Astrocyte of the cerebellum (primary cell): ENCODE measurements at regions not wholly inside any gene's neighbourhood (a gene's known extent, or its start where the extent isn't known, plus 50 kb on each side); places are given as distances from the start of the nearest gene placed in this dataset.

Source experiments
- DNase-seq: peaks from one replicate; pipeline ENCODE4 v3.0.0-alpha.2; 2011; ENCODE audit warnings: low read depth
- H3K4me3 ChIP-seq: 2 replicates; pipeline ENCODE4 v1.5.1; 2011; ENCODE audit warnings: mild to moderate bottlenecking, low read depth, low read length, moderate library complexity
- in situ Hi-C: cut with HindIII; loops from 2 replicates; pipeline ENCODE4 v1.10.0; 2017; ENCODE audit warnings: low sequenced_read_pairs
- TF ChIP-seq, protein P1 (sequence below): IDR thresholded peaks from 2 replicates; pipeline ENCODE4 v1.5.1; 2012; ENCODE audit warnings: low read length, low read depth, moderate library complexity, mild to moderate bottlenecking; ENCODE audit errors: missing control alignments

DNA sequence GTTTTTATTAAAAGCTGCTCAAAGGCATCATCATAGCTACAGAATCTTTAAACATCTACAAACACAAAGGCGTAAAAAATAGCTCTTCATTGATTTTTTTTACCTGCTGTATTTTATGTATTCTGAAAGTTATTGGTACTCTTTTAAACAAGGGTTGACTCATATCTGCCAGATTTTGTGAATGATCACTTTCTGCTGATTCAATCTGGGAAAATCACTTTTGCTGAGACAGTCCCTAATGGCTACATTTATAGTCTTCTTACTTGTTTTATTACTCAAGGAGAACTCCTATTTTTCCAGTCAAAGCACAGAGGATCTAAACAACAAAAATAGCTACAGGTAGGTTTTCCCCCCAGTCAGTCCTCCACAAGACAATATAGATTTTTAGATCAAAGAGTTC, 739.0 kb downstream of the CBLN4 start:
- TF ChIP-seq, protein P1, sequence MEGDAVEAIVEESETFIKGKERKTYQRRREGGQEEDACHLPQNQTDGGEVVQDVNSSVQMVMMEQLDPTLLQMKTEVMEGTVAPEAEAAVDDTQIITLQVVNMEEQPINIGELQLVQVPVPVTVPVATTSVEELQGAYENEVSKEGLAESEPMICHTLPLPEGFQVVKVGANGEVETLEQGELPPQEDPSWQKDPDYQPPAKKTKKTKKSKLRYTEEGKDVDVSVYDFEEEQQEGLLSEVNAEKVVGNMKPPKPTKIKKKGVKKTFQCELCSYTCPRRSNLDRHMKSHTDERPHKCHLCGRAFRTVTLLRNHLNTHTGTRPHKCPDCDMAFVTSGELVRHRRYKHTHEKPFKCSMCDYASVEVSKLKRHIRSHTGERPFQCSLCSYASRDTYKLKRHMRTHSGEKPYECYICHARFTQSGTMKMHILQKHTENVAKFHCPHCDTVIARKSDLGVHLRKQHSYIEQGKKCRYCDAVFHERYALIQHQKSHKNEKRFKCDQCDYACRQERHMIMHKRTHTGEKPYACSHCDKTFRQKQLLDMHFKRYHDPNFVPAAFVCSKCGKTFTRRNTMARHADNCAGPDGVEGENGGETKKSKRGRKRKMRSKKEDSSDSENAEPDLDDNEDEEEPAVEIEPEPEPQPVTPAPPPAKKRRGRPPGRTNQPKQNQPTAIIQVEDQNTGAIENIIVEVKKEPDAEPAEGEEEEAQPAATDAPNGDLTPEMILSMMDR = no peak
- H3K4me3 ChIP-seq = no peak overlapping the region
- in situ Hi-C loops = no loop called here
- no peak for DNase-seq

DNA sequence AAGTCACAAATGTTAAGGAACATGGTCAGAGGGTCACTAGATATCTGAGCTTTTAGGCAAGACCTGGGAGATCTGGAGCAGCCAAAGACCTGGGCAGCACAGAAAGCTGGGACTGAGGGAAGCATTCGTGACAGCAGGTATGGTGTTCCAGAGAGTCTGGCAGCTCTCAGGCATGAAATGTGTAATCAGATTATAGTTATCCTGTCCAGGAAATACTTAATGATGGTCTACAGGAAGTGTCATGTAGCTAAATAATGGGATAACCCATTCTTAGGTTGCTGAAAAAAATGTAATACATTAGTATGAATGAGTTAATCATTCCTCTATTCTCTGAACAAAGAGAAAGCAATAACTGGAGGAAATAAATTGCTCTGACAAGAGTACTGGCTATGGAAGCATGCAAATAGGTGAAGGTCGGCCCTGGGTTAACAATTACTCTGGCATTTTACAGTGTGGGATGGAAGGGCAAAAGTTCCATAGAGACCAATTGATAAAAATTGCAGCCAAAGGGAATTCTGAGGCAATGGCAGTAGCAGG, 740.5 kb downstream of the CBLN4 start:
- no peak for DNase-seq
- TF ChIP-seq, protein P1 = no peak
- no peak overlapping the region for H3K4me3 ChIP-seq
- in situ Hi-C loops = no loop called here

DNA sequence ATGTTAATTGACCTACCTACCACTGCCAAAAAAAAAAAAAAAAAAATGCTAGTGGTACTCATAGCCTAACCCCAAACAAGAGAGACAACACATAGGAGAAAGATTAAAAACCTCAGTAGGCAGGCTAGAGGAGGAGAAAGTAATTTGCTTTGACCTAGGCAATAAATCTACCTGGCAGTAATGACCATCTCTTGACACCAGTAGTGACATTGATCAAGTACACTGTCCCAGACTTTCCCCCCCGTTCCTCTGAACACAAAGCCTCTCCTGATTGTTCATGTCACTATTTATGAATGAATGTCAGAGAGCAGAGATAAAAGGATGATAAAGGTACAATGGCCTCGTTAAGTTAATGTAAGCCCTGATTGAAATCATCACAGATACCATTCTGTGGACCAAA, 746.8 kb downstream of the CBLN4 start:
- TF ChIP-seq, protein P1 = no peak
- no peak overlapping the region for H3K4me3 ChIP-seq
- in situ Hi-C loops = no loop called here
- no peak for DNase-seq

DNA sequence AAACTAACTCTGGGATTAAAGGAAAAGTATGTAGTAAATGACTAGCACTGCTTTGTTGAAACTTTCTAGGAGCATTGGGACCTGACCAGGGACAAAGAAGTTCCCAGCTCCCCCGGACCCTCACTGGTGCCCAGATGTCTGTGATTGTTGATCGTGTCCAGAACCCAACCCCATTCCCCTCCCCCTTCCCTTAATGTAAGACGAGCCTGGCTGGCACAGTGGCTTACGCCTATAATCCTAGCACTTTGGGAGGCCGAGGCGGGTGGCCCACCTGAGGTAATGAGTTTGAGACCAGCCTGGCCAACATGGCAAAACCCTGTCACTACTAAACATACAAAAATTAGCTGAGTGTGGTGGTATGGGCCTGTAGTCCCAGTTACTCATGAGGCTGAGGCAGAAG, 750.3 kb downstream of the CBLN4 start:
- in situ Hi-C loops = no loop called here
- TF ChIP-seq, protein P1 = no peak
- no peak overlapping the region for H3K4me3 ChIP-seq
- DNase-seq = no peak

DNA sequence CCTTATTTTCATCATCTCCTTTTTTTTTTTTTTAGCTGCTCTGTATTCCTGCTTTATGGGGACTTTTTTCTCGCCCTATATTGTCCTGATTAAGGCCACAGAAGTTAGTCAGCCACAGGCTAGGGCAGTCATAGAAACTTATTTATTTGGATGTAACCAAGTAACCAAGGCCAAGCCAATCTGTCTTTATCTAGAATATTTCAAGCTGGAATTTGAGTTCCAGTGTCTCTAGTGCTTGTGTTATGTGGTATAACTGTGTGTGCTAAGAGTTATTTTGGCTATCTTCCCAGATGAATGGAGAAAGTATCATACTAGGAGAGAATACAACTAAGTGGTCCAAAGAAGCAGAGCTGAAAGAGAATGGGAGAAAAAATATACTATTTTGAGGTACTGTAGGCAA, 751.5 kb downstream of the CBLN4 start:
- TF ChIP-seq, protein P1 = no peak
- no peak overlapping the region for H3K4me3 ChIP-seq
- DNase-seq = peak; percentile 41
- in situ Hi-C loops = no loop called here

DNA sequence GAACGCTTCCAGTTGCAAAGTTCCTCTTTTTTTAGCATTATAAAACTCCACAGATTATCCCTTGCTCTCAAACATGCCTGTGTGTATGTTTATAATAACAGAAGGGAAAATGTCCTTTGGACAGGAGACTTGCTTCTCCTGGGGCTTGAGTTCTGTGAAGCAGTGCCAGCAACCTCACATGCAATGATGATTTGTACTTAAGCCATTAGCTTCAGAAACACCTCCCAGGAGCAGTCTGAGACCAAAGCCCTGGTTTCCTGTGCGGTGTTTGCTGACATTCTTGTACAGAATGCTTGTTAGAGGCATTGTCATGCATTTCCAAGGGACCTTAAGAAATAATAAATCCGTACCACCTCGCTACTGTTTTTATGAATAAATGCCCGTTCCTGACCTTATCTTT, 752.8 kb downstream of the CBLN4 start:
- in situ Hi-C loops = no loop called here
- TF ChIP-seq, protein P1 = no peak
- H3K4me3 ChIP-seq = no peak overlapping the region
- DNase-seq = peak; percentile 22

DNA sequence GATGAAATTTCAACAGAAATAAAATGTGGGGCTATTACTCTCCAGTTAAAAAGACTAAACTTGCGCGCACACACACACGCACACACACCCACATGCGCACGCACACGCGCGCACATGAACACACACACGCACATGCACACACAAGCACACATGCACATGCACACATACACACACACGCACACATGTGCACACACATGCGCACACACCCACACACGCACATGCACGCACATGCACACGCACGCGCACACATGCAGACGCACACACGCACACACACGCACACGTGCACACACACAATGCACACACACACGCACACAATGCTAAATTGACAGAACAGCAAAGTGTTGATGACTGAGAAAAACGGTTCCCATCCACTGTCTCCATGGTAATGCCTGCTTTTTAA, 754.1 kb downstream of the CBLN4 start:
- DNase-seq = no peak
- in situ Hi-C loops = no loop called here
- no peak overlapping the region for H3K4me3 ChIP-seq
- TF ChIP-seq, protein P1 = no peak
